NCI-H128 (cell line): ENCODE measurements at regions not wholly inside any gene's neighbourhood (a gene's known extent, or its start where the extent isn't known, plus 50 kb on each side); places are given as distances from the start of the nearest gene placed in this dataset.

Experiments
- DNase-seq: peaks from one replicate; lab custom pipeline; 2025; ENCODE audit not compliant: unreplicated experiment; lab: John Stamatoyannopoulos, UW

DNA sequence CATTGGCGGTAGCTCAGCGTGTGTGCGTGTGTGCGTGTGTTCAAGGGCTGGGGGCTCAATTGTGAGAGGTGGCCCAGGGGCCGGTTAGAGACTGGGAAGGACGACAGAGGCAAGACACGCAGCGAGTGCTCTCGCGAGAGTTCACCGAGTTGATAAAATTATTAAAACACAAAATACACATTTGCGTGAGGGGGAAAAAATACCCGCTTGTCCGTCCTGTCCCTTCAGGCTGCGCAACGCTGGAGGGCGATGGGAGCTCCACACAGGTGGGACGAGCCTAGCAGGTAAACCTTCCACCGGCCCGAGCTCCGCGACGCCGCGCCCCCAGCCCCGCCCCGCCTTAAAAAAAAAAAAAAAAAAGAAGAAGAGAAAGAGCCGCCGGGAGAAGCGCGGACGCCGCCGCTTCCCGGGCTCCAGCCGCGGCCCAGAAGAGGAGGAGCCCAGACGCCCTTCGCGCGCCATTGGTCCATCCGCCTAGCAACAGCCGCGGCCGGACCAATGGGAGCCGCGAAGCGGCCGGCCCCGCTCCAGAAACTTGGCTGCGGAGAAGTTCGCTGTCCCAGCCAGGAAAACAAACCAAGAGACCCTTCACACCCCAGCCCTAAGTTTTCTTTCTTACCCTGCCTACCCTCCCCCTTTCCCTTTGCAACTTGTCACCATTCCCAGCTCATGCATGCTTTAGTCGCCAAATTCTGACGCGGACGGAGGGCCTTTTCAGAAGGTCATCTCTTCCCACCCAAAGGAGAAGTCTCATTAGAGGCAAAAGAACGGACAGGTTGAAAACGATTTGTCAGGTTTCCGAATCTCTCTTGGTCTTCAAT is 169.9 kb upstream of the MAF start:
- peak; percentile 44 for DNase-seq

DNA sequence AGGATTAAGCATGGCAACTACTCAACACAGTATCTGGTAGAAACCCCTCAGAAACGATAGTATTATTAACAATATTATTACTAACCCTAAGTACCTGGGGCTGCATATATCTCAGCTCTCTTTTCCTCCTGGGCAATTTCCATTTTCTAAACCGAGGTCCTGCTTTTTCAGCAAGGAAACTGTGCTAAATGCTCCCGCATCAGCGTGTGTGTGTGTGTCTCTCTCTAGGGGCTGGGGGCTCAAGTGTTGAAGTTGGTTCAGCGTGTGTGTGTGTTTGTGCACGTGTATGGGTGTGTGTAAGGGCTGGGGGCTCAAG is 169.3 kb upstream of the MAF start:
- DNase-seq, result no peak

DNA sequence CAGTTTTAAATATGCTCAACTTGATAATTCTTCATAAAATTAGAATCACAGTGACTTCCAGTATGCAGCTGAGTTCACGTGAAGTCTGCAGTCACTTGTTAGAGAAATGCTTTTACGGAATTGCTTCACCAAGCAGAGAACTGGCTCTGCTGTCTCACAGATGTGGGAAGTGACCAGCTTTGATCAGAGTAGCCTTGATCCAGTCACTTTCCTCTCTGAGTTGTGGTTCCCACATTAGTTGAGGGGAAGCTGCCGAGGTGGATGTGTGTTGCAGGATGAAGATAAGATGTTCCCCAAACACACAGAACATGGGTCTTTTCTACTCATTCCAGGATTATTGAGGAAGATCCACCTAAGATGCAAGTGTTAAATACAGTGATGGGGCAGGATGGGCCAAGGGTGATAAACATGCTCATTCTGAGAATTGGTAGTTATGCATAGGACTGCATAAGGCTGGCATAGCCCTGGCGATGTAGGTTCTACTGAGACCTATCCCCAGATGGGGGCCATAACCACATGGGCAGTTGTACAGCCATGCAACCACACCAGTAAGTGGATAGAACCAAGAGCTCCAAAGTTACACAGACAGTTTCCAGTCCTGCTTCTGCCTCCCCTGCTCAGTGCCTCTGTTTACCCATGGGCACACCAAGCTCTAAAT is 168.9 kb upstream of the MAF start:
- DNase-seq, result no peak

DNA sequence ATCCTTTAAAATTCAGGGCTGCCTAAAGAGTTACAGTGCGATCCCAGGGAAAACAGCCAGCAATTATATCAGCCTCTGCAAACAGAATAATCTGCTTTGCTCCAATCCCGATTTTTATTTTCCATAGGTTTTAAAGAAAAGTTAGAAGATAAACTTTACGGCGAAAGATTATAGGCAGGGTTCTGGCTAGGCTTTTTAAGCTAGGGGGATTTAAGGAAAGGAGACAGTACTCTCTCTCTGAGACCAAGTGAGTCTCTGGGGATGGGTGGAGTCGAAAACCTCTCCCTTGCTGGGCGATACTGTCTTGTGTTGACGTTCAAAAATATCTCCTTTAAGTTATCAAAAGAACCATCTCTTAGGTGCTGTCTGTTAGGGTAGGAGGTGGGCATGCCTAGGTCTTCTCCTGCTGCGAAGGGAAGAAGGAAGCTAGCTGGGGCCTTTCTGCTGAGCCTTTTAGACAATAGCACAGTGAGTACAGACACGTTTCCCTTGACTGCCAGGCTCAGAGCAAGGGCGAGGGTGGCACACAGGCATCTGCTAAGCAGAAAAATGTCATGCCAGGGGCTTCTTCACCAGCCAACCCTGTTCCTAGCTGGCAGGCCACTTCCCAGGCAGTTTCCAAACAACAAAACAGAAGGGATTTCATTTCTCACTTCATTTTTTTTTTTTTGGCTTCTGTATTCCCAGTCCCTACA is 167.9 kb upstream of the MAF start:
- no peak for DNase-seq

DNA sequence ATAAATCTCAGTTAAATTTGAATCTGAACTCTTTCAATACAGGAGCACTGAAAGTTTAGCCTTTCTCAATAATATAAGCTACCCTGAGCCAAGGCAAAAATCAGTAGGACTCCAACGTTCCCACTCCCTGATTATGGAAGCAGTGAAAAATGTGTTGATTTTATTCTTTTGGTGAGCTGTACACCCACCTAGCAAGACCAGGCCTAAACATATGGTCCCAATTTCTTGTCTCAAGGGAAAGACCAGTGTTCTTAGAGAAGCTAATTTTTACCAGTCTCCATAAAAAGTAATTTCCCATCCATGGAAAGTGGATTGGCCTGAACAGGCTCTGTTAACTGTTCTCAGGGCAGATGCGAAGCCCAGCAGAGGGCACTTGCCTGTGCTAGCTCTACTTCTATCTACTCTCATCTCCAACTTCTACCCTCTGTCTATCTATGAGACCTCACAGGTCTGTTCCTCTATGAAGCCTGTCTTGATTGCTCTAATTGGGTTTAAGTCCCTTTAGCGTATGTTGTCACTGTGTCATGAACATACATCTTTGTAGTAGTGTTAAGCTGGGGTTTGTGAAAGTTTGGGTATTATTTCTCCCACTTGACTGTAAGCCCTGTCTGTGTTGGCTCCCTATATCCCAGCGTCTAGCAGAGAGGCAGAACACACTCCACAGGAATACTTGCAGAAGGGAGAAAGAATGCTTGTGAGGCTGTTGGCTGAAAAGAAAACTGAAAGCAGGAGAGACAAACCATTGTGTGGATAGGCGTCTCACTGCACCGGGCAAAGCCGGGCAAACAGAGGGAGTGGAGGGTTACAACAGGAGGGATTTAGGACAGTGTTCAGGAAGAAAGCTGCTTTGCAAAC is 167.1 kb upstream of the MAF start:
- no peak for DNase-seq

DNA sequence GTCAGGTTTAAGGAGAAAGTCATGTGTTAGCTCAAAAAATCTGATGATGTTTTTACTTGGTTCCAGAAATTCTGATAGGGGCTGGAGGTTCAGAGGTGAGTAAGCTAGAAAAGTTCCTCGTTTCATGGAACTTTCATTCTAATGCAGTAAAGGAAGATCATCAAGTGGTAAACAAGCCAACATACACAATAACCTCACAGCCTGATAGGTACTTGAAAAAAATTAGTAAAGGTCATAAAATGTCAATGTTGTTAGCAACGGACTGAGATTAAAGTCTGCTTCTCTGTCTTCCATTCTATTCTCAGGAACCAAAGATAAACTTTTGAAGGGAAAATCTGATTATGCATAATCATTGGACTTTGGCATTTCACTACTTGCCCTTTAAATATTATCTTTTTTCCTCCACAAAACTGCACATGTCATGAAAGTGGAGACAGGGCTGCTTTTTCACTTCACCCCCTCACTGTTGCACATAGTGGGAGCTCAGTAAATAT is 165.4 kb upstream of the MAF start:
- no peak for DNase-seq

DNA sequence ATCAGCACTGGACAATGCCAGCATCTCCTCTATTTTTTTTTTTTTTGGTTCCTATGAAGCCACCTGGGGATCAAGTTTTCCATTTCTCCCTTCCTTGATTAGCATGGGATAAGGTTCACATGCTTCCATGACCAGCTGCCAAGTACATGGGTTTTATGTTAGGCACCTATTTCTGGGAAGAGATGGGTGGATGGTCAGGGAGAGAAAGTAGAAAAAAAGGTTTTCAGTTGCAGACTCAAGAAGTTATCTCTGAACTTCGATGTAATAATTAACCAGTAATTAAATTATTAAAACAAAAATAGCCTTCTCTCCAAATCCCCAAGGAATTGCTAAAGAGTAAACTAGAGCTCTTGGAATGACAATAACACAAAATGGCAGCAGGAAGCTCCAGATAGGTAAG is 164.9 kb upstream of the MAF start:
- no peak for DNase-seq

DNA sequence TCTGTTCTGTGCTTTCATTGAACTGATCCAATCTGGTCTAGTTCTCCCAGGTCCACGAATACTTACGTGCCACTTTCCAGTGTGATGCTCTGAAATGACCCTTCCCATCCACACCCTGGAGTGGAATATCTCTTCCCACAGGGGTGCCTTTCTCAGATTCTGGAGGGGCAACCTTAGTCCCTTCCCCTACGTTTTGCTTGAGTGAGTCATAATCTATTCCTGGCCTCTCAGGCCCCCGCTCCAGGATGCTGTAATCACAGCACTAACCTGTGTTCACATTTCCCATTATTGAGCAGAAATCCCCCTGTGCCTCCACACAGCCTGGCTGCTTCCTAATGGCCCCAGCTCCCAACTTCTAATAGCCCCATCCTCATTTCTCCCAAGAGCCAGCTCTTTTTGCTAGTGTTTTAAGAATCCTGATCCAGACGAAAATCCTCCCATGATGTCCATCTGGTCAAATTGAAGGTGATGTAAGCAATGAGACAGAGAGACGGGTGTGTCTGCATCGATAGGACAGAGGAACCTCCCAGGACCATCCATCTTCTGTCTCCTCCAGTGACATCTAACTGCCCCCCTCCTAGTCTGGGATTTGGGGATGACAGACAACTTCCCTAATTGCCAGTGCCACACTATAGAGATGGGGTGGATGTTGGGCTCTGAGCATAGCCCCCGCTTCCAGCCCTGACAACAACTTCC is 164.0 kb upstream of the MAF start:
- no peak for DNase-seq

DNA sequence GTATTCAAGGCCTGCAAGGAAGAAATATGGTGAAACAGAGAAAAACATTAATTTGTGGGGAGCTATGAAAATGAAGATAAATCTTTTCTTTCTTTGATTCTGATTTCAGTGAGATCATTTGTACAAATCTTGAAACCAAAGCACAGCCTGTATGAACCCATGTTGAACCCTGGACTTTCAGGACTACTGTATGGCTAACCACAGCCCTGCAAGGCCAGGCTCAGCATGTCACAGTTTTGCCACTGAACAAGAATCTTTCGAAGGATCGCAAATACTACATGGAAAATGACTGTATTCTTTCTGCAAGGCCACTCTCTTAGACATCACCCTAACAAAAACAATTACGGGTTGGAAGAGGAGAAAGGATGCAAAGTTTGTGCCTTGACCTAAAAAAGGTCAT is 161.7 kb upstream of the MAF start:
- DNase-seq, result no peak

DNA sequence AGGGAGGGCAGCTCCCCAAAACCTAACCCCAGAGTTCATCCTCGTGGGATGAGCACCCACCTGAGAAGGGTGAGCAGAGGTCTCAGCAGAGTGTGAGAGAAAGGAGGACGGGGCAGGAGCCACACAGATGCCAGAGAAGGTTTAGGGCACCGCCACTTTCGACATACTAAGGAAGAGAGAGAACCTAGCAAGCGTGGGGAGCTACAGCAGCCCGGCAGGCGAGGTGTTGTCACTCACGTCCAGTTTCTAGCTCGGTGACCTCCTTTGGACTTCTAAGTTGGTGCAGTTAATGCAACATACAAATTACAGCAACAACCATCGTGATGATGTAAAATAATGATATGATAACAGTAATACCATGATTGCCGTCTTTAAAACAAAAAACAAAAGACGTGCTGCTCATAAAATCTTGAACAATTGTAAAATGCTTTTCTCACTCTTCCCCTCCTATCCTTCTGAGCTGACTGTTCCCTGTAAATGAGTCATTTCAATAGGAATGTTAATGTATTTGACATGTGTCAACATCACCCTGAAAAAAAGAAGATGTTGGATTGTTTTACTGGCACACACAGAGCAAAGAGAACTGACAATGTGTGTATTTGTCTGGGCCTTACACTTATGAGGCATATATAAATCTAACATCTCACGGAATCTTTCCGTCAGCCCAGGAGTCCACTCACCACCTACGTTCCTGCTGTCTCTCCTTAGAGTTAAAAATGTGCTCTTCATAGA is 158.2 kb upstream of the MAF start:
- DNase-seq, result no peak

DNA sequence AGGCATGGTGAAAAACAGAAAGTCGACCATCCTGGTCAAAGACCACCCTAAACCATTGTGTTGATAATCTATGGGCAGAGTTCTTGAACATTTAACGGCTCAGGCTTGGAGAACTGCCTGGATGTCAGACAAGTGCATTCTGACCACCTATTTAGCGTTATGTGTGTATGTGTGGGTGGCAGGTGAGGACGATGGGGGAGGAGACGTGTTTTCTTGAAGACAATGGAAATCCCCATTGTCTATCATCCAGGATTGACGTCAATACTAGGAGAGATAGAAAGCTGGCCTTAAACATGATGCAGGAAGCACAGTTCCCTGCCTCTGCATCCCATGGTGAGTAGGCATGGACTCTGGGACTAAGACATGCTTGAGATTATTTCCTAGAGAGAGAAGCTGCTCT is 157.4 kb upstream of the MAF start:
- no peak for DNase-seq

DNA sequence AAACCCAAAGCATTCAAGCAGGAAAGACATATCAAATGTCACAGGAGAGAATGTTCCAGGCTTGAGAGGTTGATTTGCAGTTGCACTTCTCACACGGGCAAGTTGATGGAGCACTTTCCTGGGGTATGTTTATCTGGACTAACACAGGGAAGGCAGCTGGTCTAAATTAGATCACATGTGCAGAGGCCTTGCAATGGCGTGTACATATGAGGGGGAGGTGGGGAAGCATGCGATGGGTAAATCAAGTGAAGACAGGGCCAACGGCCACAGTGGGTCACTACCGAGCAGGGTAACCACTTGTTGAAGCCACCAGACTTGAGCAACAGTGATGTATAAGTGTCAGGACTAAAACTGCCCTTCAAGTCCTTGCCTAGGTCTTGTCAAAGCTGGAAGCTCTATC is 156.6 kb upstream of the MAF start:
- DNase-seq, result no peak

DNA sequence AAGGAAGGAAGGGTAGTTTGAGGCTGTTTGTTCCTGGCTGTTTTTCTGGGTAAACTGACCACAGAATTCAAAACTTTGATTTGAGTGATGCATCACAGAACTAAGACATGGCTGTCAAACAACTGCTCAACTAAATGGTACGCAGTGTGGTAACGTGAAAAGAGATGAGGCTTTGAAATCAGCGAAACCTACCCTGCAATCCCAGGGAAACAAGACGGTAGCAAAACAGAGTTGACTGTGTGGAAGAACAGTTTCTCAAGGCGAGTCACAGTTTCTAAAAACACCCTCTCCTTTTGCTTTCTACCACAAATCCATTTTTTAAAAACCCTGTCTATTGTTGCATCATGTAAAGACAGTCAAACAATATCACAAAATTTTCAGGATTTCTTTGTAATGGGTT is 156.0 kb upstream of the MAF start:
- DNase-seq, result no peak

DNA sequence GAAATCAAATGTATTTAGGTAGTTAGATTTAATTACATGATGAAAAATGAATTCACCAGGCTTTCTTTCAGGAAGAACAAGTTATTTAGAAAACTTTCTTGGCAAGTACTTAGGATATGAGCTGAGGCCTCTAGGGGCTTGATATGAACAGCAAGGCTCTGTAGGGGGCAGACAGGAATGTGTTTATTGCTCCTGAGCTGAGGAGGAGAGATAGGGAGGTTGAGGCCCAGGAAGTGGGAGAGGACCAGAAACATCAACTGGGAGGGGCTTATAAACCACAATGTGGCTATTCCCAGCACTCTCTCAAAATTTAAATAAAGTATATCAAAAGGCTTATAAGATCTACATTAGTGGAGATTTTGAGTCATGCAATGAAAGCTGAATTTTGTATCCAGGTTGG is 154.0 kb upstream of the MAF start:
- no peak for DNase-seq

DNA sequence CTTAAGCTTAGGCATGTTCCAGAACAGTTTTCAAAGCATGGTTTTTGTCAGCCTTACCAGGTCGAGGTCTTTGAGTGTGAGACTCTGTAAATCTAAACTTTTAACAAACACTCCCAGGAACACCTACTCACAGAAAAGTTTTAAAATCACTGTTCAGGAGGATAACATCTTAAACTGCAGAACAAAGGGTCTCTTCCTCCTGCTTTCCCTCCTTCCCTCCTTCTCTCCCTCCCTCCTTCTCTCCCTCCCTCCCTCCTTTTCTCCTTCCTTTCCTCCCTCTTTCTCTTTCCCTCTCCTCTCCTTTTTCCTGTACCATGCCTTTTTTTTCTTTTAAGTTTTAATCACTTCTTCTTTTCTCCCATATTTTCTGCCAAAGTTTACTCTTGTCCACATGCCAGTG is 153.5 kb upstream of the MAF start:
- no peak for DNase-seq

DNA sequence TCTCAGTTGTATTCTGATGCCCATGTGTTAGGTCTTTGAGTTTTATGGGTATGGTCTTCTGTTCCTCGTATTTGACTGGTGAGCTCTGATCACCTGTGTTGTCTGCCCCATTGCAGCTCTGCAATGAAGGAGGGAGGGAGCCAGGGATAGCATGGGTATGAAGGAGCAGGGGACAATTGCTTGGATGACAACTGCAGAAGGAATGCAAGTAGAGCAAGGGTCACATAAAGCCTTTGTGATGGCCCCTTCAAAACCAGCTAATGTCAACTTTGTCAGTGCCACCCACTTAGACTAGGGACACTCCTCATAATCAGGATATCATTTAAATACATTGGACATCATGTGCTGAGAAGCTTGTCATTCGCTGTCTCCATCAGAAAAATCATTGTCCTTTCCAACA is 152.7 kb upstream of the MAF start:
- DNase-seq, result no peak

DNA sequence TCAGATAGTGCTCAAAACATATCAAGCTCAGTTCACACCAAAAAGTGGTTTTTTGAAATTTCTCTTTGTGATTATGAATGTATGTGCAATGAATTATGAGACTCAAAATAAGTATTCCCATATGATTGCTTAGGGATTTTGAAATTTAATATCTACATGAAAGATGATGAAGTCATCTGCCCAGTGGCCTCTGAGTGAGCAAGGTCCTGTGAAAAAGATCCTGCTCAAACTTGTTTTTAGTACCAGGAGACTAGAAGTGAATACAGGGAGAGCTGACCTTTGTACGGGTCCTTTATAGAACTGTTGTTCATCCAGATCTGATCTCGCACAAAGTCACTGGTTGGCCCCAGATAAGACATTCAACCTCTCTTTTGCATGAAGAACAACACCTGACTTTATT is 151.9 kb upstream of the MAF start:
- DNase-seq, result no peak

DNA sequence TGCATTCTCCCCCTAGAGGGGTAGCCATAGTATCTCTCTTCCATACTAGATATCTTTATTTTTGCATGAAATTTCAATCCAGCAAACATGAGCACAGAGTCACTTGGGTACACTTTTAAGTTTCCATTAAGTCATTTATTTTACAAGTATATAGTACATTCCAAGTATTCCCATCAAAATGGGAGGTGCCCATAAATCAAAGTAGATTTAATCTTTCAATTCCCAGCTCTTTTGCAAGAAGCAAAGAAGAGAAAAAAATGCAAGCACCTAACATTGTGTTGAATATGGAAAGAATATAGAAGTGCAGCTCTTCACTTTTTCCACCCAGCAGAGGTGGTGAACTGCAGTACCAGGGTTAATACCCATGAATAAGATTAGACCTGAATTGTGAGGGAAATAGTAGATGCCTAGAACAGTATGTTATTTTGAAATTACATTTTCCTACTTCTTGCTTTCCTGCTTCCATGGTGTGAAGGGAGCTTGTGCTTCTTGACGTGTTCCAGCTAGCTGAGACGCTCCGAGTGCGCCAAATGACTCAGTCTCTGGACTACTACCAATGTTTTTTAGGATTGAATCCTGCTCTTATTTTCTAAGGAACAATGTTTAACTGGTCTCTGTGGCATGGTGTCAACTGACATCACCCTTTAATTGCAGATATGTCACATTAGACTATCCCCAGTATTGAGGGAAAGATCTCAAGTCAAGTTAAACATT is 151.1 kb upstream of the MAF start:
- no peak for DNase-seq

DNA sequence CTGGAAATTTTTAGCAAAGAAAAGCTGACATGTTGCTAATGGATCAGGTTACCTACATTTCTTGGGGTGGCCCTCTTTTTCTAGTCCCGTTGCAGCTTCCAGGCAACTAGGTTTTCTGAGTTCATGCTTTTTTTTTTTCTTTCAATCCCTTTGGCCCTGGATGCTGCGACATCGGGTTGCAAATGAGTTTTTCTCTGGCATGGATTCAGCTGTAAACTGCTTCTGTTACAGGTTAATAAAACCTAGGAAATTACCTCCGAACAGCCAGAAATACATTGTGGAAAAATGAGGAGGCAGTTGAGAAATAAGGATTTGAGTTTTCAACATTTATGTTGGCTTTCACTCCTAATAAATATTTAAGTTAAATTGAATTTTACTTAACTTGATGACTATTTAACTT is 149.8 kb upstream of the MAF start:
- no peak for DNase-seq
